ENCODE measurements at regions not wholly inside any gene's neighbourhood (a gene's known extent, or its start where the extent isn't known, plus 50 kb on each side); places are given as distances from the start of the nearest gene placed in this dataset.

GRCh38 chr2:213202011-213202410 is 50.6 kb upstream of the IKZF2 start:
- peaks cover 9% of the 10 kb centered on the region for H3K4me1 Mint-ChIP-seq (ENCODE audit: insufficient read depth, unreplicated experiment)
- no TSS peak for BruUV-seq (replicated peaks)
- TF ChIP-seq, protein P1, sequence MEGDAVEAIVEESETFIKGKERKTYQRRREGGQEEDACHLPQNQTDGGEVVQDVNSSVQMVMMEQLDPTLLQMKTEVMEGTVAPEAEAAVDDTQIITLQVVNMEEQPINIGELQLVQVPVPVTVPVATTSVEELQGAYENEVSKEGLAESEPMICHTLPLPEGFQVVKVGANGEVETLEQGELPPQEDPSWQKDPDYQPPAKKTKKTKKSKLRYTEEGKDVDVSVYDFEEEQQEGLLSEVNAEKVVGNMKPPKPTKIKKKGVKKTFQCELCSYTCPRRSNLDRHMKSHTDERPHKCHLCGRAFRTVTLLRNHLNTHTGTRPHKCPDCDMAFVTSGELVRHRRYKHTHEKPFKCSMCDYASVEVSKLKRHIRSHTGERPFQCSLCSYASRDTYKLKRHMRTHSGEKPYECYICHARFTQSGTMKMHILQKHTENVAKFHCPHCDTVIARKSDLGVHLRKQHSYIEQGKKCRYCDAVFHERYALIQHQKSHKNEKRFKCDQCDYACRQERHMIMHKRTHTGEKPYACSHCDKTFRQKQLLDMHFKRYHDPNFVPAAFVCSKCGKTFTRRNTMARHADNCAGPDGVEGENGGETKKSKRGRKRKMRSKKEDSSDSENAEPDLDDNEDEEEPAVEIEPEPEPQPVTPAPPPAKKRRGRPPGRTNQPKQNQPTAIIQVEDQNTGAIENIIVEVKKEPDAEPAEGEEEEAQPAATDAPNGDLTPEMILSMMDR (IDR thresholded peaks at IDR 0.05; ENCODE audit: unreplicated experiment): no peak
- no peak overlapping the region for H3K27ac Mint-ChIP-seq (ENCODE audit: low read depth, unreplicated experiment)
- no peaks in the 10 kb centered on the region for H3K27me3 Mint-ChIP-seq (ENCODE audit: insufficient read depth, unreplicated experiment)
- H3K4me3 Mint-ChIP-seq (ENCODE audit: unreplicated experiment): no peak overlapping the region
- CTCF ChIA-PET: no interaction called here
- no peaks in the 10 kb centered on the region for H3K9me3 Mint-ChIP-seq (ENCODE audit: unreplicated experiment)
- H3K36me3 Mint-ChIP-seq (ENCODE audit: insufficient read depth, unreplicated experiment): no peaks in the 10 kb centered on the region
- DNase-seq (ENCODE audit: unreplicated experiment): no peak
- POLR2A ChIA-PET: no interaction called here
- intact Hi-C loops (cut with micrococcal nuclease): no loop called here

DNA sequence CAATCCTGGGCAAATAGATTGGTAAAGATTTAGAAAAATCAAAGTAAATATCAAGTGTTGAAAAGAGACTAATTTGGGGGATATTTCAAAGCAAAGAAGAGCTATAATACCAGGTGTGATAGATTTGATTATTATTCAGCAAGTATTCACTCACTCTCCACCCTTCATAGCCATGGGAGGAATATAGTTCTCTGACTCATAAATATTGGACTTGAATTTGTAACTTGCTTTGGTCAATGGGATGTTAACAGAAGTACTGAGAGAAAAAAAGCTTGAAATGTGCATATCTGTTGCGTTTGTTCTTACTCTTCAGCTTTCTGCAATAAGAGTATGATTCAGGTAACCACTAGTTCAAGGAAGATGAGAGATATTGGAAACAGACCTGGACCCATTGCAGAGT is 54.5 kb upstream of the IKZF2 start:
- BruUV-seq (replicated peaks): no TSS peak
- TF ChIP-seq, protein P1 (IDR thresholded peaks at IDR 0.05; ENCODE audit: unreplicated experiment): no peak
- Mint-ChIP-seq H3K36me3 (ENCODE audit: insufficient read depth, unreplicated experiment) (no peaks in the 10 kb centered on the region), H3K4me3 (ENCODE audit: unreplicated experiment) (no peak overlapping the region), H3K27me3 (ENCODE audit: insufficient read depth, unreplicated experiment) (no peaks in the 10 kb centered on the region), H3K9me3 (ENCODE audit: unreplicated experiment) (no peaks in the 10 kb centered on the region), H3K27ac (ENCODE audit: low read depth, unreplicated experiment) (no peak overlapping the region), H3K4me1 (ENCODE audit: insufficient read depth, unreplicated experiment) (no peaks in the 10 kb centered on the region)
- no peak for DNase-seq (ENCODE audit: unreplicated experiment)
- POLR2A ChIA-PET: no interaction called here
- CTCF ChIA-PET: no interaction called here
- intact Hi-C loops (cut with micrococcal nuclease): no loop called here

DNA sequence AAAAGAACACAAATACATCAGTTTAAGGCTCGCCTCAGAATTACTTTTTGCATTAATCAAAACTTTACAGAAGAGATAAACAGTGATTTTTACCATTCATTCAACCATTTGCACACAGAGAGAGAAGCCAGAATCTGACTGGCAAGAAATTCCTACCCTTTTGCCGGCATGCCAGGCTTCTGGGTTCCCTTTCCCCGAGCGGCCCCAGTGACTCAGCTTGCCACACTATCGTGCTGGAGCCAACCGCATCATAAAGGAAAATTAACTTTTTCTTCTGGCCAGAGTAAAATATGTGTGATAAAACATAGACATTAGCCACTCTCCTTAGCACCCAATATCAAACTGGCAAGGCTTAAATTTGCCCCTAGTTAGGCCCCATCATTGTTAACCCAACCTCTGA is 61.8 kb upstream of the IKZF2 start:
- no peaks in the 10 kb centered on the region for H3K36me3 Mint-ChIP-seq (ENCODE audit: insufficient read depth, unreplicated experiment)
- CTCF ChIA-PET: interaction anchor here (0.7 to 0.8 kb wide), 2 partner anchors 8 to 527 kb away, joined by 3 to 4 read pairs; no protein-coding TSS in a partner anchor
- H3K27me3 Mint-ChIP-seq (ENCODE audit: insufficient read depth, unreplicated experiment): no peaks in the 10 kb centered on the region
- TF ChIP-seq, protein P1 (IDR thresholded peaks at IDR 0.05; ENCODE audit: unreplicated experiment): no peak
- no TSS peak for BruUV-seq (replicated peaks)
- DNase-seq (ENCODE audit: unreplicated experiment): no peak
- H3K9me3 Mint-ChIP-seq (ENCODE audit: unreplicated experiment): no peaks in the 10 kb centered on the region
- POLR2A ChIA-PET: no interaction called here
- intact Hi-C loops (cut with micrococcal nuclease): no loop called here
- no peak overlapping the region for H3K4me3 Mint-ChIP-seq (ENCODE audit: unreplicated experiment)
- no peak overlapping the region for H3K27ac Mint-ChIP-seq (ENCODE audit: low read depth, unreplicated experiment)
- peaks cover 7% of the 10 kb centered on the region for H3K4me1 Mint-ChIP-seq (ENCODE audit: insufficient read depth, unreplicated experiment)

- Mint-ChIP-seq H3K4me1 (ENCODE audit: insufficient read depth, unreplicated experiment) (peaks cover 7% of the 10 kb centered on the region), H3K27me3 (ENCODE audit: insufficient read depth, unreplicated experiment) (no peaks in the 10 kb centered on the region), H3K36me3 (ENCODE audit: insufficient read depth, unreplicated experiment) (no peaks in the 10 kb centered on the region), H3K27ac (ENCODE audit: low read depth, unreplicated experiment) (no peak overlapping the region), H3K4me3 (ENCODE audit: unreplicated experiment) (no peak overlapping the region), H3K9me3 (ENCODE audit: unreplicated experiment) (no peaks in the 10 kb centered on the region)
- intact Hi-C loops (cut with micrococcal nuclease): no loop called here
- DNase-seq (ENCODE audit: unreplicated experiment): no peak
- ChIA-PET POLR2A (no interaction called here), CTCF (no interaction called here)
- TF ChIP-seq, protein P1 (IDR thresholded peaks at IDR 0.05; ENCODE audit: unreplicated experiment): no peak
- BruUV-seq (replicated peaks): no TSS peak
These were observed 62.8 kb upstream of the IKZF2 start for GRCh38 chr2:213214209-213214608.

Data from MCF 10A (cell line).